UCSD-AML1 (cell line): ENCODE measurements at regions not wholly inside any gene's neighbourhood (a gene's known extent, or its start where the extent isn't known, plus 50 kb on each side); places are given as distances from the start of the nearest gene placed in this dataset.

ENCODE experiments used
- DNase-seq: peaks from one replicate; lab custom pipeline; 2025; ENCODE audit not compliant: unreplicated experiment; lab: John Stamatoyannopoulos, UW

- DNase-seq: no peak
Observed at GRCh38 chr3:105923140-105923539, 54.3 kb upstream of the CBLB start.

GRCh38 chr3:105927741-105928140 is 58.9 kb upstream of the CBLB start:
- no peak for DNase-seq

DNA sequence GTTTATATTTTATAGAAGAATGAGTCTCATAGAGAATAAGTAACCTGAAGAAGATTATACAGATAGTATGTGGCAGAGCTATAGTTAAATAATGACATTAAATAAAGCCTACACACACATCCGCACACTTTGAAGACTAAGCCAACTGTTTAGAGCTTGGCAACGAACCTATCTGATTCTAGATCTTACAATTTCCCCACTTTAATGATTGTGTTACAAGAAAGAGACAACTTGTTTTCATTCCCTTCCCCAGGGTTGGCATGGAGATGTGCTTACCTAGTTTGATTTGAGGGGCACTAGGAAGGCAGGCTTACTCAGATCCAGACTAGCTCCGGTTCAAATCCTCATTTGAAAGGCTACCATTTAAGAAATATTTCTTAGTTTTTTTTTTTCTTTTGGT is 61.9 kb upstream of the CBLB start:
- DNase-seq: no peak

GRCh38 chr3:105931500-105931899 is 62.7 kb upstream of the CBLB start:
- DNase-seq: no peak

DNA sequence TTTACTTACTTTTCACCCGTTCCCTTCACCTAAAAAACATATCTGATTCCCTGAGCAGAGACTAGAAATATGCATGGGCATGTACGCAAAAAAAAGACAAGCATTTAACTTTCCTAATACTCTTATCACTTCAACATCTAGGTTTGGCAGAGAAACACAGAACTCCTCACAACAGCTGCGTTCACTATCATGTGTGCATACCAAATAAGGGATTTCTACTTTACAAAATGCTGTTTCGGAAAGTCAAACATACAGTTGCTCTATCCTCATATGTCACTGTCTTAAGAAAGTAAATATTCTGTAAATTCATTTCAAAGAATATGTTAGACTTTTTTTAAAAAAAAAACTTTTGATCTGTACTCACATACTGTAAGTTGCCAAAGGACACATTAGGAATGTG is 65.1 kb upstream of the CBLB start:
- DNase-seq: no peak

GRCh38 chr3:105938101-105938500 is 69.3 kb upstream of the CBLB start:
- no peak for DNase-seq

DNA sequence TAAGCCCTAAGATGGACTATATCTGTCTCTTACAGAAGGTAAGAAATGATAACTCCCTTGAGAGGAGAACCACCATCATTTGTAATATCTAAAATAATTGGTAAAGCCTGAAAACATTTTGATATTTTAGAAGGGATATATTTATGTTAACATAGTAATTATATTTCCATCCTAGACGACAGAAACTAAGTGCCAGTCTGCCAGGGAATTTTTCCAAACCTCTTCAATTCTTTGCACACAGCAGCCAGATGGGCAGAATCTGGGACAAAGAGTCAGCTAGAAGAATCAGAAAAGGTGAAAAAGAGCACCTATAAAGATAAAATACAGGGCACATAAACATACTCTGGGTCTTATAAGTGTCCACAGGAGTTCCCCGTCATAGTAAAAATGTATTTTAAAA is 70.0 kb upstream of the CBLB start:
- DNase-seq: no peak

DNA sequence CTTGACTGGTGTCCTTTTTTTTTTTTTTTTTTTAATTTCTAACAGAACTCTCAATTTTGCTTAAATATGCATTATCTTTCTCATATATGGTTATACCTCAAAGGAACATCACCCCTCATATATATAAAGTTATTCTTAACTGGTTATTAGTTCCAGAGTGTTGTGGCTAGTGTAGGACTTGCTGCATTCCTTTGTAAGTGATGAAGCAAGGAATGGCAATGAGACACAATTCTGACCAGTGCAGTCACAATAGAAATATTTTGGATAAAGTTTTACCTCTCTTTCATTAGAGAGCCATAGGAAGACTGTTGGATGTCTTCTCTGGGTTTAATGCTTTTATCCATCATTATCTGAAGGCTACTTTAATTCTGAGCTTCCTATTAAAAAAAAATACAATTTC is 75.5 kb upstream of the CBLB start:
- no peak for DNase-seq

DNA sequence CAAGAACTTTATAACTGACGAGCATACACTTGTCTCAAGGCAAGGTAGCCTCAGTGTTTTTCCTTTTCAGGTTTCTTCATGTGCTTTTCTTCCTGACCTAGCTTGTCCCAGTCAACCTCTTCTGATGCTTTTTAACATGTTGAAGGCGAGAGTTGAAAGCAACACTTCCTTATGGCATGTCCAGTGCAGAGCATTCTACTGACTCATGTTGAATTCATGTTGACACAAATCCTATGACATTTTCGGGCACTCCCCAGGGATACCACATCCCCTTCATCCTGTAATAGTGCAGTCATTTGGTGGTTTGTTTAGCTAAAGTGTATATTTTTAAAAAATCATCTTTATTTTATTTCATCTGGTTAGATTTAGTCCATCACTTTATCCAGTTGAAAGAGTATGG is 75.9 kb upstream of the CBLB start:
- DNase-seq: no peak

- DNase-seq: no peak
Observed at GRCh38 chr3:105948101-105948500, 79.3 kb upstream of the CBLB start.

DNA sequence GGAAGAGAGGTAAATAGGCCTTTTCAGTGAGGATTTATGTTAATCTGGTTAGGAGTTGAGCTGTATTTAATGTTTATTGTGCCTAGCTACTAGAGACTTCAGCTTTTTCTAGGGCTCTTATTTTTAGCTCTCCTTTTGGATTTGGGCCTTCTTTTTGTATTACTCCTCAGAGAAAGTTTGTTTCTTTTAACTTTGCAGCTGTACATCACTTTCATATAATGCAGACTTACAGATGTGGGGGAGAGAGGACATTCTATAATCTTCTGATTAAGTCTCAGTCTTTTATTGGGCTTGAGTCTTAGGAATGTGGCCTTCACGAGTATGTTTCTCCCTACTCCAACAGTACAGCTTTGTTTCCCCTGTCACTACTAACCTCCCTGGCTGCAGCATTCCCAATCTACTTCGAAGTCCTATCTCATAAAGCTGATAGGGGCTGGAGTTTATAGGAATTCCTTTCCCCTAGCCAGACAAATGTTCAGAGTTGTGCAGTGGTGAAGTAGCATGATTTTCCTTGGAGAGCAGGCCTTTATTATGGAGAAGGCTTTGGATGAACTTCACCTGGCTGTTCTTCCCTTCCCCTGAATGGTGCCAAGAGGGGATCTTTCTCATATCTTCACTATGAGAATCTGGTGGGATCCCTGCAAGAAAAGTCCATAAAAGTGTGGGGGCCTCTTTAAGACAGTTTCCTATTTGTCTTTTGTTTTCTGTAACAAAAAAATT is 82.2 kb upstream of the CBLB start:
- DNase-seq: no peak

DNA sequence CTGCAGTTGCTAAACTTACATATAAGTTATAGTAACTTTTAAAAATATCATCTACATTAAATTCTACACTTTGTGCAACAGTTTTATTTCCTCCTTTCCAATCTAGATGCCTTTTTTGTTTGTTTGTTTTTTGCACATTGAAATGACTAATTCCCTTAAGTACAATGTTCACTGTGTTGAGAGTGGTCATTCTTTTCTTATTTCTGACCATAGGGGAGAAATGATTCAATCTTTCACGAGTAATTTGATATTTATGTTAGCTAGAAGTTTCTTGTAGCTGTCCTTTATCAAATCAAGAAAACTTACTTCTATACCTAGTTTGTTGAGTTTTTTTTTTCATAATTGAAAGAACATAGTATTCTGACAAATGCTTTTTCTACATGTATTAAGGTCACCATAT is 85.0 kb upstream of the CBLB start:
- DNase-seq: no peak

DNA sequence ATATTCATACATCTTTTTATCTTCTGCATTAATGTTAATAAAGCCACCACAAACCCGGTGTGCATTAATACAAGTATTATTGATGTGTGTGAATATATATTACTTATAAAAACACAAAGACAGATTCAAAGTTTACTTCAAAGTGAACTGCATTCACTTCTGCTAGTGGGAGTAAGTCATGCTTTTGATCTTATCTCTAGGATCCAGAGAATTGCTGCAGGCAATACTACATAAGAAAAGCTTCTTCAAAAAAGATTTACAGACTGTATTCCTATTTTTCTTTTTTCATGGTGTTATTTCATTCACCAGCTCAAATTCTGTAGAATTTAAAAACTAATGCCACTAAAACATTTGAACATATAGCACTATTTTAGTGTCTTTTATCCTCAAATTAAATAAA is 87.5 kb upstream of the CBLB start:
- DNase-seq: no peak

DNA sequence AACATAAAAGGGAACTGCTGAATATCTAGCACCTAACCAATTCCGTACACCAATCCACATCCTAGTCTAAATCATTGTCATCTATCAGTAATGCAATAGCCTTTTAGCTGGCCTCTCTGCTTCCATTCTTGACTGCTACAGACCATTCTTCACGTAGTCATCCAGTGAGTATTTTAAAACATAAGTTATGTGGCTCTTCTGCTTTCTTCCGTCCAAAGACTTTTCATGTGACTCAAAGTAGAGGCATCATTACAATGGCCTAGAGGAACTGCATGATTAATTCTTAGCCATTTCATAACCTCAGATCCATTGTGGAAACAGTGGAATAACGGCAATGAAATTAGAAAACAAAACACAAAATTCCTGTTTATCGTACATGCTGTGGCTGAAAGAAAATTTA is 88.9 kb upstream of the CBLB start:
- DNase-seq: no peak

GRCh38 chr3:105958237-105959000 is 89.6 kb upstream of the CBLB start:
- DNase-seq: no peak

- DNase-seq: no peak
Observed at GRCh38 chr3:105959851-105960250, 91.0 kb upstream of the CBLB start.

GRCh38 chr3:105960381-105960780 is 91.6 kb upstream of the CBLB start:
- no peak for DNase-seq

DNA sequence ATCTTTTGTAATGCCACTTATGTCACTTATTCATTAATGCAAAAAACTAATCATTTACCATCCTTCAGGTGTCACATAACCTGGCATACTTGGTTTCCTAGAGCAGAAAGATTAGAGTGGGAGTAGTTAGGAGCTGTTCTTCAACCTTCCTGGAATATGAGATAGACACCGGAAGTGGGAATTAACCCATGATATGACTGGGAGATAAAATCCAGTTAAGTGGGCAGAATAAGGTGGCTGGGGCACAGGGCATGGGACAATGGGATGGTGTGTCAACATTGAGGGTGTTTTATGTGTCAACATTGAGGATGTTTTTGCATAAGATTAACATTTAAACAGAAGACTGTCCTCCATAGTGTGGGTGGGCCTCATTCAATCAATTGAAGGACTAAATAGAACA is 94.3 kb upstream of the CBLB start:
- no peak for DNase-seq

DNA sequence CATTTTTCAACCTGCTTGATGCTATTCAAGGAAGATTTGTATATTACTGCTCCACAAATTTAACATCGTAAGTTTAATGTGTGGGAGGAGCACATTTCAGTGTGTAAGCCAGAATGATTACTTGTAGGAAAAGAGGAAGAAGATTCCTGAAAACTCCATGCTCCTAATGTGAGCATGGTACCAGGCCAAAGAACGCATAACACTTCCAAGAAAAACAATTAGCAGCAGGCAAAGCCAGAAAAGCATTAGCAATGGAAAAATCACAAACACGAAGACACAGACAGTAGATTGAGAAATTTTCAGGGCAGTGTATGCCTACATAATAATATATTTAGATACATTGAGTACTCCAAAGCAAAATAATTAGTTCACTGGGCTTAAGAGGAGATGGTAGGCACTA is 96.6 kb upstream of the CBLB start:
- no peak for DNase-seq

DNA sequence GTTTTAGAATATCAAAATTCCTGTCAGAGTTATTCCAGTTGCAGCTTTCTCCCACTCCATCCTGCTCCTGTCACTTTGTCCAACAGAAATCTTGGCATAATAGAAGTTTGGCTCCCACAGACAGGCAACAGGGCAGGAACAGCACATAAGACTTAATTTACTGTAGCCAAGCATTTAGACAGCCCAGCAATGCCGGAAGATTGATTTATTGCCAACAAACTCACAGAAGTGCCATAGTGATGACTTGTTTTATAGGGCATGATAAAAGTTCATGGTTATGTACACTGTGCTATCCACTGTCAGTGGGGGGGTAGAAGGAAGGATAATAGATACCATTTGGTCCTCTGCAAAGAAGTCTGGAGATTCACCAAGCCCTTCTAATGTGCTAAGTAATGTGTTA is 98.3 kb upstream of the CBLB start:
- no peak for DNase-seq

DNA sequence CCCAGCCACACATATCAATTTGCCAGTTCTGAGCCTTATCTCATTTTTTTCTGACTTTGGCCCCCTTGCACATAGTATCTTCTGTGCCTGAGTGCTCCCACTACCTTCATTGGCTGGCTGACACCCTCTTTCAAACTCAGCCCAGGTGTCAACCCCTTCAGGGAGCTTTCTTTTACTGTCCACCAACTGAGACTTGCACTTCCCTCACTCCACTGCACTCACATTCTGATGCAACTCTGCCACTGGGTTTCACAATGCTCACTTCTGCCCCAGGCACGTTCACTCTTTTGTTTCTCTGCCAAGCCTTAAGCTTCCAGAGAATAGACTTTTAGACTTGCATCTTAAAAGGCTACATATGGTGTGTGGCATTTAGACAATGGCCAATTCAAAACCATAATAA is 101.5 kb upstream of the CBLB start:
- peak; percentile 7 for DNase-seq

GRCh38 chr3:105972069-105972468 is 103.3 kb upstream of the CBLB start:
- no peak for DNase-seq

DNA sequence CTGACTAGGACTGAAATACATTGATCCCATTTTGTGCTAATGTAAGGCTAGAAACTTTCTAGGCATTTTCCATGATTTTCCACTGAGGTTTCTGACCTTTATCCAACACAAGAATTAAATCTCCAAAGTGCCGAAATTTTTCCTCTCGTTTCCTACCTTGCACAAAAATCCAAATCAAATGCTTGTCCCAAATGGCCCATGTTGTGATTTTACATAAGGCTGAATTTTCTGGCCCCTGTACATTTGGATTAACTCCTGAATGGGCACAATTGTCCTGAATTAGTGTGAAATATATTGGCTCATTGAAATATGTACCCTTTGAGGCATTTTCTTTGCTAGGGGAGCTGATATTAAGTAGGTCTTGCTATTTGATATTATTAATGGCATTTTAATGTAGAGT is 105.6 kb upstream of the CBLB start:
- no peak for DNase-seq
